ENCODE measurements at regions not wholly inside any gene's neighbourhood (a gene's known extent, or its start where the extent isn't known, plus 50 kb on each side); places are given as distances from the start of the nearest gene placed in this dataset.
"Not testable (repeated sequence)": the region's sequence is repeated elsewhere in the genome, so short reads cannot be mapped to it uniquely, and the experiment has no call there.

DNA sequence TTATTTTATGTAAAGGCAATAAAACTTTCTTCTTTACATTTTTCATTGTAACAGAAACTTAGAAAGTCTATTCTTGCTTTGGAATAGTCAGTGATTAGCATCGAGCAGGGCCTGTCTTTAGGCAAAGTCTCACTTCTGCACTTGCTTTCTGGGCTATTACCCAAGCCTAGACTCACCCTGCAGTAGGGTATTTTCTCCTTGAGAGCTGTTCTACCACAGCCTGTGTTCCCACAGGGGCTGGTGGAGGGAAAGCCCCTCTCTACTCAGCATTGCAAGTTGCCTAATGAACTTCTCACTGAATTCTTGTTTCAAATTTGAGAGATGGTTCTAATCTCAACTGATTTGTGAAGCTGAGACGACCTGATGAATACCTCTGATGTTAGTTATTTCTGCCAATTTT is 111.7 kb upstream of the KLHL14 start:
- H3K9me3 ChIP-seq (ENCODE audit: control insufficient read depth, insufficient read depth, low read length): no peaks in the 10 kb centered on the region
- H3K9ac ChIP-seq (ENCODE audit: low read depth, low read length): no peak overlapping the region
- no peak overlapping the region for H3K4me3 ChIP-seq (ENCODE audit: low read depth, low read length)
- no peaks in the 10 kb centered on the region for H3K4me1 ChIP-seq (ENCODE audit: control insufficient read depth, insufficient read depth, low read length)
- no peaks in the 10 kb centered on the region for H3K27me3 ChIP-seq (ENCODE audit: control insufficient read depth, insufficient read depth, low read length)
- H3K36me3 ChIP-seq (ENCODE audit: control insufficient read depth, insufficient read depth, low read length): no peaks in the 10 kb centered on the region

GRCh38 chr18:32881009-32881408 is 108.2 kb upstream of the KLHL14 start:
- H3K4me1 ChIP-seq (ENCODE audit: control insufficient read depth, insufficient read depth, low read length): no peaks in the 10 kb centered on the region
- no peak overlapping the region for H3K4me3 ChIP-seq (ENCODE audit: low read depth, low read length)
- no peaks in the 10 kb centered on the region for H3K36me3 ChIP-seq (ENCODE audit: control insufficient read depth, insufficient read depth, low read length)
- no peaks in the 10 kb centered on the region for H3K9me3 ChIP-seq (ENCODE audit: control insufficient read depth, insufficient read depth, low read length)
- no peak overlapping the region for H3K9ac ChIP-seq (ENCODE audit: low read depth, low read length)
- H3K27me3 ChIP-seq (ENCODE audit: control insufficient read depth, insufficient read depth, low read length): no peaks in the 10 kb centered on the region

- H3K9me3 ChIP-seq (ENCODE audit: control insufficient read depth, insufficient read depth, low read length): no peaks in the 10 kb centered on the region
- H3K4me3 ChIP-seq (ENCODE audit: low read depth, low read length): no peak overlapping the region
- no peaks in the 10 kb centered on the region for H3K36me3 ChIP-seq (ENCODE audit: control insufficient read depth, insufficient read depth, low read length)
- no peaks in the 10 kb centered on the region for H3K4me1 ChIP-seq (ENCODE audit: control insufficient read depth, insufficient read depth, low read length)
- H3K9ac ChIP-seq (ENCODE audit: low read depth, low read length): no peak overlapping the region
- no peaks in the 10 kb centered on the region for H3K27me3 ChIP-seq (ENCODE audit: control insufficient read depth, insufficient read depth, low read length)
Observed at GRCh38 chr18:32879497-32879896, 106.7 kb upstream of the KLHL14 start.

DNA sequence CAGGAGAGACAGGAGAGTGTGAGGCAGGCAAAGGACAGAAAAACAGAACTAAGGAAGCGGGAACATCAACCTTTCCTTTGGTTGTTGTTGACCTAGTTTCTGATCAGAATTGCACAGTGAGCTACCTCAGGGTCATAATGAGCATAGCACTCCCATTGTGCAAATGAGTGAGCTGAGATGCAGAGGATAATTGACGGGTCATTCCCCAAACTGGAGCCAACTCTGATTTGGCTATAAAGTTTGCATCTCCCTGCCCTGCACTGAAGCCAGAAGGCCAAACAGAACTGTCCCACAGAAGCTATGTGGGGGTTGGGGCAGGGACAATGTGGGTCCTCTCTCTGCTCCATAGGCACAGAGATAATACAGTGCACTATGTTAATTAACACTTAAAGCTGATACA is 105.6 kb upstream of the KLHL14 start:
- Histone ChIP-seq H3K36me3 (ENCODE audit: control insufficient read depth, insufficient read depth, low read length) (no peaks in the 10 kb centered on the region), H3K9ac (ENCODE audit: low read depth, low read length) (no peak overlapping the region), H3K9me3 (ENCODE audit: control insufficient read depth, insufficient read depth, low read length) (no peaks in the 10 kb centered on the region), H3K27me3 (ENCODE audit: control insufficient read depth, insufficient read depth, low read length) (no peaks in the 10 kb centered on the region), H3K4me1 (ENCODE audit: control insufficient read depth, insufficient read depth, low read length) (no peaks in the 10 kb centered on the region), H3K4me3 (ENCODE audit: low read depth, low read length) (no peak overlapping the region)

- Histone ChIP-seq H3K4me3 (ENCODE audit: low read depth, low read length) (no peak overlapping the region), H3K36me3 (ENCODE audit: control insufficient read depth, insufficient read depth, low read length) (no peaks in the 10 kb centered on the region), H3K9ac (ENCODE audit: low read depth, low read length) (no peak overlapping the region), H3K9me3 (ENCODE audit: control insufficient read depth, insufficient read depth, low read length) (no peaks in the 10 kb centered on the region), H3K27me3 (ENCODE audit: control insufficient read depth, insufficient read depth, low read length) (no peaks in the 10 kb centered on the region), H3K4me1 (ENCODE audit: control insufficient read depth, insufficient read depth, low read length) (no peaks in the 10 kb centered on the region)
Observed at GRCh38 chr18:32877371-32877770, 104.5 kb upstream of the KLHL14 start.

DNA sequence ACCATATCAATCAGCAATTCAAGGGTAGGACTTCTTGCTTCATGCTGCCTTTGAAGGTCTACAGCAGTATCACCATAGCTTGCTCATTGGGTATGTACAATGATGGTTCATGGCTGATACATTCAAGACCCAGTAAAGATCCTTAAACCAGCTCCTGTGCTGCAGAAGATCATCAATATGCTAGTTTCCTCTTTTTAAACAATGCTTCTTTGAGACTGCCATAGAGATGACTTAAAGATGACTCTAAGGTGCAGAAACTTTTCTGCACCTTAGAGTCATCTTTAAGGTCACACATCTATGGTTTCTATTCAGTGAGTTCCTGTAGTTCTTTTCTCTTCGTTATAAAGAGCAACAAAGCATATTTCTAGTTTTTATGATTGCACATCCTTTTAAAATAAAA is 102.8 kb upstream of the KLHL14 start:
- H3K36me3 ChIP-seq (ENCODE audit: control insufficient read depth, insufficient read depth, low read length): no peaks in the 10 kb centered on the region

DNA sequence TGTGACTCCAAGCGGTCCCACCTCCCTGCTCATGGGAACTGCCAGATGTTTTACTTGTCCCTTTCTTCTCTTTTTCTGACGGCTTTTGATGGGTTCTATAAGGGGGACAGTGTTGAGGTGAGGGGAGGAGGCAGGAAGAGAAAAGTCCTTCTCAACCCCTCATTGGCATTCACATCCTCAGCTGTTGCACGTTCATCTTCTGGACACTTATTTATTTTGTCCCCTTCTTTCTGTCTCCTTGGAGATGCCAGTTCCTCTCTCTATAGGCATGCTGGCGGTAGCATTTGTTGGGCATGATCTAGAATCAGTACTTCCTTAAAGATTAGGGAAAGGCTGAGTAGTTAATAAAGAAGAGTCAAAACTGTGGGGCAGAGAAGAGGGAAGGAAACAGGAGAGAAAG is 99.0 kb upstream of the KLHL14 start:
- Histone ChIP-seq H3K27me3 (ENCODE audit: control insufficient read depth, insufficient read depth, low read length) (no peaks in the 10 kb centered on the region), H3K9me3 (ENCODE audit: control insufficient read depth, insufficient read depth, low read length) (no peaks in the 10 kb centered on the region), H3K4me1 (ENCODE audit: control insufficient read depth, insufficient read depth, low read length) (peaks cover 8% of the 10 kb centered on the region), H3K9ac (ENCODE audit: low read depth, low read length) (no peak overlapping the region), H3K36me3 (ENCODE audit: control insufficient read depth, insufficient read depth, low read length) (no peaks in the 10 kb centered on the region), H3K4me3 (ENCODE audit: low read depth, low read length) (no peak overlapping the region)

More for the DNA sequence above, 102.8 kb upstream of the KLHL14 start:
- Histone ChIP-seq H3K9ac (ENCODE audit: low read depth, low read length) (no peak overlapping the region), H3K9me3 (ENCODE audit: control insufficient read depth, insufficient read depth, low read length) (no peaks in the 10 kb centered on the region), H3K4me1 (ENCODE audit: control insufficient read depth, insufficient read depth, low read length) (no peaks in the 10 kb centered on the region), H3K4me3 (ENCODE audit: low read depth, low read length) (no peak overlapping the region), H3K27me3 (ENCODE audit: control insufficient read depth, insufficient read depth, low read length) (no peaks in the 10 kb centered on the region)

DNA sequence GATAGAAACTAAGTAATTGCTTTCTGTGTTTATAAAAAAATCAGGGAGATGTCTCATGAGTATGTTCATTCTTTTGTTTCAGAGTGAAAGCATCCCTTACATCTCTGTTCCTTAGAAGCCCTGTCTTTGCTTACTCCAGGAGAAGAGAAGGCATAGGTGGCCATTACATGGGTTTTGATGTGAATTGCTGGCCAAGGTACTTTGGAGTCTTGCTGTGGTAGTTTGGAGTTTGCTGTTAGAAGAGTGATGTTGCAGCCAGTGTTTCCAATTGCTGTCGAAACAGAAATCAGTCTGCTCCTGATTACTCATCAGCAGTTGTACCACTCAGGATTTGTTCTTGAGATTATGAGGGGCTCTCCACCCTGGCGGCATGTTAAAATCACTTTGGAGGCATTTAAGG is 97.8 kb upstream of the KLHL14 start:
- H3K36me3 ChIP-seq (ENCODE audit: control insufficient read depth, insufficient read depth, low read length): no peaks in the 10 kb centered on the region
- H3K9ac ChIP-seq (ENCODE audit: low read depth, low read length): no peak overlapping the region
- H3K27me3 ChIP-seq (ENCODE audit: control insufficient read depth, insufficient read depth, low read length): no peaks in the 10 kb centered on the region
- no peak overlapping the region for H3K4me3 ChIP-seq (ENCODE audit: low read depth, low read length)
- no peaks in the 10 kb centered on the region for H3K9me3 ChIP-seq (ENCODE audit: control insufficient read depth, insufficient read depth, low read length)
- H3K4me1 ChIP-seq (ENCODE audit: control insufficient read depth, insufficient read depth, low read length): peaks cover 8% of the 10 kb centered on the region

- Histone ChIP-seq H3K9me3 (ENCODE audit: control insufficient read depth, insufficient read depth, low read length) (no peaks in the 10 kb centered on the region), H3K9ac (ENCODE audit: low read depth, low read length) (no peak overlapping the region), H3K4me3 (ENCODE audit: low read depth, low read length) (no peak overlapping the region), H3K27me3 (ENCODE audit: control insufficient read depth, insufficient read depth, low read length) (no peaks in the 10 kb centered on the region), H3K4me1 (ENCODE audit: control insufficient read depth, insufficient read depth, low read length) (peaks cover 8% of the 10 kb centered on the region), H3K36me3 (ENCODE audit: control insufficient read depth, insufficient read depth, low read length) (no peaks in the 10 kb centered on the region)
Observed at GRCh38 chr18:32868406-32868805, 95.6 kb upstream of the KLHL14 start.

- Histone ChIP-seq H3K9me3 (ENCODE audit: control insufficient read depth, insufficient read depth, low read length) (no peaks in the 10 kb centered on the region), H3K36me3 (ENCODE audit: control insufficient read depth, insufficient read depth, low read length) (no peaks in the 10 kb centered on the region), H3K4me1 (ENCODE audit: control insufficient read depth, insufficient read depth, low read length) (peaks cover 8% of the 10 kb centered on the region), H3K4me3 (ENCODE audit: low read depth, low read length) (no peak overlapping the region), H3K27me3 (ENCODE audit: control insufficient read depth, insufficient read depth, low read length) (no peaks in the 10 kb centered on the region), H3K9ac (ENCODE audit: low read depth, low read length) (peak overlapping the region; percentile 17)
Observed at GRCh38 chr18:32867936-32868335, 95.1 kb upstream of the KLHL14 start.

GRCh38 chr18:32867330-32867729 is 94.5 kb upstream of the KLHL14 start:
- Histone ChIP-seq H3K9me3 (ENCODE audit: control insufficient read depth, insufficient read depth, low read length) (no peaks in the 10 kb centered on the region), H3K27me3 (ENCODE audit: control insufficient read depth, insufficient read depth, low read length) (no peaks in the 10 kb centered on the region), H3K4me3 (ENCODE audit: low read depth, low read length) (no peak overlapping the region), H3K4me1 (ENCODE audit: control insufficient read depth, insufficient read depth, low read length) (peaks cover 8% of the 10 kb centered on the region), H3K9ac (ENCODE audit: low read depth, low read length) (peak overlapping the region; percentile 17), H3K36me3 (ENCODE audit: control insufficient read depth, insufficient read depth, low read length) (no peaks in the 10 kb centered on the region)

GRCh38 chr18:32862031-32862430 is 89.2 kb upstream of the KLHL14 start:
- H3K9ac ChIP-seq (ENCODE audit: low read depth, low read length): not testable (repeated sequence)

GRCh38 chr18:32851936-32852335 is 79.1 kb upstream of the KLHL14 start:
- H3K4me1 ChIP-seq (ENCODE audit: control insufficient read depth, insufficient read depth, low read length): peaks cover 6% of the 10 kb centered on the region
- H3K4me3 ChIP-seq (ENCODE audit: low read depth, low read length): no peak overlapping the region
- no peaks in the 10 kb centered on the region for H3K36me3 ChIP-seq (ENCODE audit: control insufficient read depth, insufficient read depth, low read length)
- H3K9ac ChIP-seq (ENCODE audit: low read depth, low read length): no peak overlapping the region
- H3K27me3 ChIP-seq (ENCODE audit: control insufficient read depth, insufficient read depth, low read length): no peaks in the 10 kb centered on the region
- no peaks in the 10 kb centered on the region for H3K9me3 ChIP-seq (ENCODE audit: control insufficient read depth, insufficient read depth, low read length)

More at GRCh38 chr18:32862031-32862430, 89.2 kb upstream of the KLHL14 start:
- not testable (repeated sequence) for H3K27me3 ChIP-seq (ENCODE audit: control insufficient read depth, insufficient read depth, low read length); H3K9me3 ChIP-seq (ENCODE audit: control insufficient read depth, insufficient read depth, low read length); H3K4me1 ChIP-seq (ENCODE audit: control insufficient read depth, insufficient read depth, low read length); H3K4me3 ChIP-seq (ENCODE audit: low read depth, low read length); H3K36me3 ChIP-seq (ENCODE audit: control insufficient read depth, insufficient read depth, low read length)

Measured in iPS-15b (cell line).